Lung (tissue), 11 donors: ENCODE measurements at regions not wholly inside any gene's neighbourhood (a gene's known extent, or its start where the extent isn't known, plus 50 kb on each side); places are given as distances from the start of the nearest gene placed in this dataset.

Experiments used
- ATAC-seq: fragments of 200-7000 bp; cut with Tn5 transposase; one replicate; pipeline ENCODE4 v1.9.1; 2020; ENCODE audit warnings: moderate number of reproducible peaks; ENCODE audit not compliant: insufficient read depth, low FRiP score
- DNase-seq, 3 donors: peaks; one replicate each; pipeline ENCODE4 v3.0.0-alpha.2; 2013 to 2017
- H3K27ac ChIP-seq, 2 donors: one replicate each; pipeline ENCODE4 v1.5.1; 2013; ENCODE audit warnings: mild to moderate bottlenecking in 2 of 2, moderate library complexity in 2 of 2, control low read depth in 1 of 2, inconsistent platforms in 1 of 2, low read depth in 1 of 2, low read length in 1 of 2
- H3K27me3 ChIP-seq, 3 donors: one replicate each; pipeline ENCODE4 v1.5.1; 2013; ENCODE audit warnings: low read length in 2 of 3; ENCODE audit not compliant: control insufficient read depth in 3 of 3, insufficient read depth in 3 of 3
- H3K36me3 ChIP-seq, 4 donors: one replicate each; pipeline ENCODE4 v1.5.1; 2013; ENCODE audit warnings: low read length in 4 of 4, mild to moderate bottlenecking in 1 of 4, moderate library complexity in 1 of 4; ENCODE audit not compliant: control insufficient read depth in 4 of 4, insufficient read depth in 4 of 4
- H3K4me1 ChIP-seq, 5 donors: one replicate each; pipeline ENCODE4 v1.5.1; 2013; ENCODE audit warnings: low read length in 5 of 5, mild to moderate bottlenecking in 2 of 5, moderate library complexity in 1 of 5; ENCODE audit not compliant: control insufficient read depth in 5 of 5, insufficient read depth in 5 of 5
- H3K4me3 ChIP-seq: one replicate; pipeline ENCODE4 v1.5.1; 2013; ENCODE audit warnings: mild to moderate bottlenecking, control low read depth, moderate library complexity
- H3K9ac ChIP-seq, 2 donors: one replicate each; pipeline ENCODE4 v1.5.1; 2013; ENCODE audit warnings: low read length in 2 of 2, control low read depth in 1 of 2; ENCODE audit not compliant: insufficient read depth in 1 of 2
- H3K9me3 ChIP-seq, 4 donors: one replicate each; pipeline ENCODE4 v1.5.1; 2013; ENCODE audit warnings: low read length in 3 of 4, mild to moderate bottlenecking in 1 of 4, moderate library complexity in 1 of 4; ENCODE audit not compliant: control insufficient read depth in 4 of 4, insufficient read depth in 3 of 4
- WGBS, 2 donors: extraction: QIAGEN DNeasy Blood & Tissue Kit; methylation state at CpG; one replicate each; pipeline ENCODE4 v1.1.7; 2013; 5-methylcytosine and 5-hydroxymethylcytosine counted together
- TF ChIP-seq, protein P1 (sequence below): IDR thresholded peaks from 2 replicates; pipeline ENCODE4 v1.5.1; 2012; ENCODE audit warnings: mild to moderate bottlenecking; ENCODE audit errors: control extremely low read depth, extremely low read depth
- donor health status: control.
- donor health status: control.
- donor health status: Bipolar disorder and iron deficiency.
- donor health status: healthy.
- donor health status: DM: yes; HTN: yes; CAD: no.

DNA sequence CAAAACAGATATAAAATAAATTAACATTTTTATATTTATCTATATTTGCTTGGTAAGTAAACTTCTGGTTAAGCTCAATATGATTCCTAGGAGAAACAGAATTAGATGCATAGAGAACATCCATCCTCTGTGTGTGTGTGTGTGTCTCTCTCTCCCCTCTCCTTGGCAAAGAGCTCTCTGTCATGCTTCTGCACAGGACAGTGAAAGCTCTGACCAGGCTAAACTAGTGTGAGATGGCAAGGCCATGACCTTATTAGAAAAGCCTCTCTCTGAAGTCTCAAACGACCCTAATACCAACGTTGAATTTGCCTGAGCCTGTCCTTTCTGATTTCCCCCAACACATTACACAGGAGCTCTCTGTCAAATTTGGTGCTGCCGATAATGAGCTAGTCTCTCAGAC is 746.0 kb downstream of the VGLL3 start:
- WGBS, 2 donors = 50 to 66% methylated on average over 3 of the region's 3 CpGs
- DNase-seq = no peak
- no peaks in the 10 kb centered on the region for H3K27me3 ChIP-seq

DNA sequence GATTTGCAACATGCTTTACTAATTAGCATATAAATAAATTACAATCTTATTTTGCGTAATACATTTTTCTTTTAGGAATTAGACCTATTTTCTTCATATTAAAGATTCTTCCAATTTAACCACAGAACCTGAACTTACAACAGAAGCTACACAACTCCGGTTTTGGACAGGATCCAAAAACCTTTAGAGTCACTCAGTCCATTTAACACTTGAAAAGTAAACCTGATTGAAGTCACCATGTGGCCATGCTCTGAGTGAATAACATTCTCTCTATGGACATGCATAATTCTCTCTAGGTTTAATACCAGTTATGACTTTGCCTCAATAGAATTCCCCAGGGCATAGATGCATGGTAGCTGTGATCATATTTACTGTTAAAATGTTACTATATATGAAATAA is 751.0 kb downstream of the VGLL3 start:
- no peaks in the 10 kb centered on the region for H3K27me3 ChIP-seq
- H3K36me3 ChIP-seq = no peaks in the 10 kb centered on the region
- WGBS, 2 donors = 60 to 63% methylated on average over 2 of the region's 2 CpGs
- no peaks in the 10 kb centered on the region for H3K9me3 ChIP-seq
- DNase-seq = peak in 1 of 3 donors; percentile 20
- no peaks in the 10 kb centered on the region for H3K4me1 ChIP-seq
- TF ChIP-seq, protein P1, sequence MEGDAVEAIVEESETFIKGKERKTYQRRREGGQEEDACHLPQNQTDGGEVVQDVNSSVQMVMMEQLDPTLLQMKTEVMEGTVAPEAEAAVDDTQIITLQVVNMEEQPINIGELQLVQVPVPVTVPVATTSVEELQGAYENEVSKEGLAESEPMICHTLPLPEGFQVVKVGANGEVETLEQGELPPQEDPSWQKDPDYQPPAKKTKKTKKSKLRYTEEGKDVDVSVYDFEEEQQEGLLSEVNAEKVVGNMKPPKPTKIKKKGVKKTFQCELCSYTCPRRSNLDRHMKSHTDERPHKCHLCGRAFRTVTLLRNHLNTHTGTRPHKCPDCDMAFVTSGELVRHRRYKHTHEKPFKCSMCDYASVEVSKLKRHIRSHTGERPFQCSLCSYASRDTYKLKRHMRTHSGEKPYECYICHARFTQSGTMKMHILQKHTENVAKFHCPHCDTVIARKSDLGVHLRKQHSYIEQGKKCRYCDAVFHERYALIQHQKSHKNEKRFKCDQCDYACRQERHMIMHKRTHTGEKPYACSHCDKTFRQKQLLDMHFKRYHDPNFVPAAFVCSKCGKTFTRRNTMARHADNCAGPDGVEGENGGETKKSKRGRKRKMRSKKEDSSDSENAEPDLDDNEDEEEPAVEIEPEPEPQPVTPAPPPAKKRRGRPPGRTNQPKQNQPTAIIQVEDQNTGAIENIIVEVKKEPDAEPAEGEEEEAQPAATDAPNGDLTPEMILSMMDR = no peak
- ATAC-seq = no peak
- H3K4me3 ChIP-seq = no peak overlapping the region
- H3K9ac ChIP-seq = no peak overlapping the region
- no peak overlapping the region for H3K27ac ChIP-seq

More for the DNA sequence above, 746.0 kb downstream of the VGLL3 start:
- ATAC-seq = no peak
- Histone ChIP-seq H3K4me3 (no peak overlapping the region), H3K9ac (no peak overlapping the region), H3K36me3 (no peaks in the 10 kb centered on the region), H3K4me1 (no peaks in the 10 kb centered on the region), H3K27ac (no peak overlapping the region), H3K9me3 (no peaks in the 10 kb centered on the region)
- TF ChIP-seq, protein P1 = no peak

DNA sequence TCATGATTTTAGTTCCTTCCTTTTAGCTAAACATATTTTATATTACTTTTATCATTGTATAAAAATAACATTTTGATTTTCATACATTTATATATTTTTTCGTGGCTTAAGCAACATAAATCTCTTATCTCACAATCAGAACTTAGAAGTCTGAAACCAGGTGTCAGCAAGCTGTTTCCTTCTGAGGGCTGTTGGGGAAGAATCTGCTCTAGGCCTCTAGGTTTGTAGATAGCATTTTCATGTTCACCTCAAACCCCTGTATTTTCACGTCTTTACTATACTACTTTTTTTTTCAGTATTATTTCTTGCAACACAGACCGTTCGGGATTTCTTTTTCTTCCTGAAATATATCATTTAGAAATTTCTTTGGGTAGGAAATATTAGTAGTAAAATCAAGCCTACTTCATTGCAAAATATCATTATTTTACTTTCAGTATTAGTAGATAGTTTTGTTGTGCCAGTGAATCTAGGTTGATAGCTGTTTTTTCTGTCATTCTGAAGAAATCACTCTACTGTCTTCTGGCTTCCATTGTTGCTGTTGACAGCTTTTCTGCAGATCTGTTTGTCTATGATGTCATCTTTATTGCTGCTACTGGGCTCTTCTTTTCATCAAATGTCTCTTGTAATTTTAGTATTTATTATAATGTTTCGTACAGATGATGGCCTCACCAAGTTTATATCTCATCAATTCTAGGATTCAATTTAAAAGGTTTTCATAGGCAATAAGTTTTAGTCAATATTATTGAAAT is 756.3 kb downstream of the VGLL3 start:
- WGBS, 2 donors = 45 to 66% methylated on average over 5 of the region's 5 CpGs
- no peak for DNase-seq

More for the DNA sequence above, 756.3 kb downstream of the VGLL3 start:
- Histone ChIP-seq H3K27ac (no peak overlapping the region), H3K27me3 (no peaks in the 10 kb centered on the region), H3K4me3 (no peak overlapping the region), H3K4me1 (no peaks in the 10 kb centered on the region), H3K9ac (no peak overlapping the region), H3K9me3 (no peaks in the 10 kb centered on the region), H3K36me3 (no peaks in the 10 kb centered on the region)
- ATAC-seq = no peak
- TF ChIP-seq, protein P1 = no peak
